SK-N-SH treated with all-trans-retinoic acid at 6 μM for 48 hours (cell line): ENCODE measurements at regions not wholly inside any gene's neighbourhood (a gene's known extent, or its start where the extent isn't known, plus 50 kb on each side); places are given as distances from the start of the nearest gene placed in this dataset.

ENCODE experiments used
- ATAC-seq: fragments of 200-7000 bp; cut with Tn5 transposase; 3 replicates; pipeline ENCODE4 v1.9.1; 2020; ENCODE audit warnings: mild to moderate bottlenecking, moderate library complexity
- ARNTL ChIP-seq: fragments of 450-650 bp; formaldehyde crosslinking; IDR thresholded peaks from 2 replicates; pipeline ENCODE4 v1.5.0; 2020; ENCODE audit warnings: low read depth, mild to moderate bottlenecking, moderate library complexity, borderline replicate concordance
- BACH2 ChIP-seq: fragments of 250-450 bp; sonication (Bioruptor Pico); IDR thresholded peaks from 2 replicates; pipeline ENCODE4 v1.9.0; 2021; ENCODE audit warnings: mild to moderate bottlenecking, borderline replicate concordance
- CSDC2 ChIP-seq: fragments of 250-450 bp; sonication (Bioruptor Pico); IDR thresholded peaks from 2 replicates; pipeline ENCODE4 v1.5.0; 2020; ENCODE audit warnings: mild to moderate bottlenecking, moderate library complexity
- ESRRG ChIP-seq: fragments of 250-450 bp; sonication (Bioruptor Pico); IDR thresholded peaks from 2 replicates; pipeline ENCODE4 v1.6.1; 2021; ENCODE audit warnings: mild to moderate bottlenecking
- GLIS3 ChIP-seq: fragments of 250-450 bp; sonication (Bioruptor Pico); IDR thresholded peaks from 2 replicates; pipeline ENCODE4 v1.5.0; 2020; ENCODE audit warnings: mild to moderate bottlenecking, moderate library complexity
- ISL1 ChIP-seq: fragments of 250-450 bp; sonication (Bioruptor Pico); IDR thresholded peaks from 2 replicates; pipeline ENCODE4 v2.1.2; 2022; ENCODE audit warnings: mild to moderate bottlenecking, moderate library complexity
- OSR1 ChIP-seq: fragments of 250-450 bp; sonication (Bioruptor Pico); IDR thresholded peaks from 2 replicates; pipeline ENCODE4 v1.8.0; 2022; ENCODE audit warnings: moderate library complexity, mild to moderate bottlenecking, inconsistent platforms
- POU6F1 ChIP-seq: fragments of 250-450 bp; sonication (Bioruptor Pico); IDR thresholded peaks from 2 replicates; pipeline ENCODE4 v1.8.0; 2021; ENCODE audit warnings: low read depth, mild to moderate bottlenecking, moderate library complexity, borderline replicate concordance
- PPARA ChIP-seq: fragments of 250-450 bp; sonication (Bioruptor Pico); IDR thresholded peaks from 2 replicates; pipeline ENCODE4 v1.5.0; 2020; ENCODE audit warnings: mild to moderate bottlenecking, borderline replicate concordance
- SNAI2 ChIP-seq: fragments of 250-450 bp; sonication (Bioruptor Pico); IDR thresholded peaks from 2 replicates; pipeline ENCODE4 v1.5.0; 2020; ENCODE audit warnings: mild to moderate bottlenecking, moderate library complexity
- TCF4 ChIP-seq: fragments of 250-450 bp; sonication (Bioruptor Pico); IDR thresholded peaks from 2 replicates; pipeline ENCODE4 v1.8.0; 2021; ENCODE audit warnings: mild to moderate bottlenecking, moderate library complexity, borderline replicate concordance
- TOX ChIP-seq: fragments of 250-450 bp; sonication (Bioruptor Pico); IDR thresholded peaks from 2 replicates; pipeline ENCODE4 v1.8.0; 2021; ENCODE audit warnings: mild to moderate bottlenecking, moderate library complexity, borderline replicate concordance
- TSHZ2 ChIP-seq: fragments of 250-450 bp; sonication (Bioruptor Pico); IDR thresholded peaks from 2 replicates; pipeline ENCODE4 v1.5.0; 2020; ENCODE audit warnings: mild to moderate bottlenecking, moderate library complexity
- ZC3H10 ChIP-seq: fragments of 250-450 bp; sonication (Bioruptor Pico); IDR thresholded peaks from 2 replicates; pipeline ENCODE4 v1.5.1; 2021; ENCODE audit warnings: mild to moderate bottlenecking, moderate library complexity
- ZFP3 ChIP-seq: fragments of 250-450 bp; sonication (Bioruptor Pico); IDR thresholded peaks from 2 replicates; pipeline ENCODE4 v1.5.0; 2020; ENCODE audit warnings: mild to moderate bottlenecking, moderate library complexity
- ZFP30 ChIP-seq: fragments of 450-650 bp; formaldehyde crosslinking; IDR thresholded peaks from 2 replicates; pipeline ENCODE4 v1.5.0; 2022; ENCODE audit warnings: mild to moderate bottlenecking, moderate library complexity
- ZNF565 ChIP-seq: fragments of 450-650 bp; formaldehyde crosslinking; conservative IDR thresholded peaks from 2 replicates; pipeline ENCODE4 v1.5.0; 2020; ENCODE audit warnings: low read depth, mild to moderate bottlenecking, moderate library complexity
- ZNF70 ChIP-seq: fragments of 450-650 bp; formaldehyde crosslinking; IDR thresholded peaks from 2 replicates; pipeline ENCODE4 v1.5.0; 2020; ENCODE audit warnings: mild to moderate bottlenecking, moderate library complexity
- ZNF8 ChIP-seq: fragments of 450-650 bp; formaldehyde crosslinking; IDR thresholded peaks from 2 replicates; pipeline ENCODE4 v1.5.0; 2020; ENCODE audit warnings: mild to moderate bottlenecking, moderate library complexity
- TF ChIP-seq, protein P1 (sequence below): fragments of 250-450 bp; sonication (Bioruptor Pico); IDR thresholded peaks from 2 replicates; pipeline ENCODE4 v1.8.0; 2020; ENCODE audit warnings: mild to moderate bottlenecking, moderate library complexity, borderline replicate concordance
- TF ChIP-seq, protein P2 (sequence below): fragments of 250-450 bp; sonication (Bioruptor Pico); IDR thresholded peaks from 2 replicates; pipeline ENCODE4 v1.5.1; 2020; ENCODE audit warnings: low read depth, mild to moderate bottlenecking, moderate library complexity
- TF ChIP-seq, protein P3 (sequence below): fragments of 250-450 bp; sonication (Bioruptor Pico); IDR thresholded peaks from 2 replicates; pipeline ENCODE4 v1.5.1; 2021; ENCODE audit warnings: mild to moderate bottlenecking, moderate library complexity

DNA sequence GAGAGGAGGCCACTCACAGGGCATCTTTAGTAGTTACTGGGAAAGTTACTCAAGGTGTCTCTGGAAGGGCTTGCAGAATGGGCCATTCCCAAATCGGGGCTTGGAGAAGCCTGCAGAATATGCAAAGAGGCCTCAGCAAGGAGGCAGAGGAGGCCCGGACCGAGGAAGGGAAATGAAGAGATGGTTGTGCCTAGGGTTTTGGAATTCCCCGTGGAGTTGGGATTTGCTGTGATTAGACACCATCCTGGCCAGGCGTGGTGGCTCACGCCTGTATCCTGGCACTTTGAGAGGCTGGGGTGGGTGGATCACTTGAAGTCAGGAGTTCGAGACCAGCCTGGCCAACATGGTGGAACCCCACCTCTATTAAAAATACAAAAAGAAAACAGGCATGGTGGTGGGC, 193.0 kb downstream of the IRF8 start:
- TF ChIP-seq SNAI2 = no peak
- TF ChIP-seq ZFP3 (CRISPR knock-in tag) = no peak
- TF ChIP-seq TOX (CRISPR knock-in tag) = no peak
- TF ChIP-seq PPARA = no peak
- TF ChIP-seq ARNTL (CRISPR knock-in tag) = no peak
- no peak for TF ChIP-seq CSDC2 (CRISPR knock-in tag)
- no peak for TF ChIP-seq ZFP30
- TF ChIP-seq, protein P1, sequence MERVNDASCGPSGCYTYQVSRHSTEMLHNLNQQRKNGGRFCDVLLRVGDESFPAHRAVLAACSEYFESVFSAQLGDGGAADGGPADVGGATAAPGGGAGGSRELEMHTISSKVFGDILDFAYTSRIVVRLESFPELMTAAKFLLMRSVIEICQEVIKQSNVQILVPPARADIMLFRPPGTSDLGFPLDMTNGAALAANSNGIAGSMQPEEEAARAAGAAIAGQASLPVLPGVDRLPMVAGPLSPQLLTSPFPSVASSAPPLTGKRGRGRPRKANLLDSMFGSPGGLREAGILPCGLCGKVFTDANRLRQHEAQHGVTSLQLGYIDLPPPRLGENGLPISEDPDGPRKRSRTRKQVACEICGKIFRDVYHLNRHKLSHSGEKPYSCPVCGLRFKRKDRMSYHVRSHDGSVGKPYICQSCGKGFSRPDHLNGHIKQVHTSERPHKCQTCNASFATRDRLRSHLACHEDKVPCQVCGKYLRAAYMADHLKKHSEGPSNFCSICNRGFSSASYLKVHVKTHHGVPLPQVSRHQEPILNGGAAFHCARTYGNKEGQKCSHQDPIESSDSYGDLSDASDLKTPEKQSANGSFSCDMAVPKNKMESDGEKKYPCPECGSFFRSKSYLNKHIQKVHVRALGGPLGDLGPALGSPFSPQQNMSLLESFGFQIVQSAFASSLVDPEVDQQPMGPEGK (CRISPR knock-in tag) = no peak
- no peak for TF ChIP-seq ZNF565 (CRISPR knock-in tag)
- no peak for TF ChIP-seq TCF4 (CRISPR knock-in tag)
- ATAC-seq = no peak

DNA sequence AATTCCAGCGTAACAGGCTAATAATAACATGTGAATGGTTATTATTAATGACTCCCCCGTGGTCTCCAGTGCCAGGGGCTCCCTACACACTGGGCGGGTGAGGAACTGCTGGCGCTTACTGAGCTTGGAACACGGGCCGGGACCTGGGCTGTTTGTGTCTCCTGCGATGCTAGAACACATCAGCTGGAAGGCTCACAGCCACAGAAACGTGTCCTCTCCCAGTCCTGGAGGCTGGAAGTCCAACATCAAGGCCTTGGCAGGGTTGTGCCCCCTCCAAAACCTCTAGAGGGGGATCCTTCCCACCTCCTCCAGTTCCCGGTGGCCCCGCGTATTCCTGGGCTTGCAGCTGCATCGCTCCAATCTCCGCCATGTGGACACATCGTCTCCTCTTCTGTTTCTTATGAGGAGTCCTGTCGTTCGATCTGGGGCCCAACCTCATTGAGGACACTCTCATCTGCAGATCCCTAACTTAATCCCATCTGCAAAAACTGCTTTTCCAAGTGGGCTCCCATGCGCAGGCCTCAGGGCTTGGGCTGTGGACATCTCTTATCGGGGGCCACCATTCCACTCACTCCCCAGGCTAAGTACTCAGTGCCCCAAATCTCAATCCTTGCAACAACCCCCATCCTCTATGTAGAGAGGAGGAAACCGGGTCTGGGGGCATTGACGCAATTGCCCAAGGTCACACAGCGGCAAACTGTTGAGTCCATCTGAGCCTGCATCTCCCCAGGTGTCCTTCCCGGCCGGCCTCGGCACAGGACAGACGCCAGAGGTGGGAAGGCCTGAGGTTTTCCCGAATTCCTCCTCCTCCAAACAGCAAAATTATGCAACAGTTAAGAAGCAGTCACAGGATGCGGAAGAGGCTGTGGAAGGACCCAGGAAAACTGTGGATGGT, 193.9 kb downstream of the IRF8 start:
- no peak for TF ChIP-seq ESRRG (CRISPR knock-in tag)
- no peak for TF ChIP-seq ZNF70 (CRISPR knock-in tag)
- no peak for TF ChIP-seq CSDC2 (CRISPR knock-in tag)
- no peak for TF ChIP-seq ZNF8 (CRISPR knock-in tag)
- no peak for TF ChIP-seq ISL1 (CRISPR knock-in tag)
- no peak for TF ChIP-seq ZFP3 (CRISPR knock-in tag)
- no peak for TF ChIP-seq ZFP30
- TF ChIP-seq, protein P2, sequence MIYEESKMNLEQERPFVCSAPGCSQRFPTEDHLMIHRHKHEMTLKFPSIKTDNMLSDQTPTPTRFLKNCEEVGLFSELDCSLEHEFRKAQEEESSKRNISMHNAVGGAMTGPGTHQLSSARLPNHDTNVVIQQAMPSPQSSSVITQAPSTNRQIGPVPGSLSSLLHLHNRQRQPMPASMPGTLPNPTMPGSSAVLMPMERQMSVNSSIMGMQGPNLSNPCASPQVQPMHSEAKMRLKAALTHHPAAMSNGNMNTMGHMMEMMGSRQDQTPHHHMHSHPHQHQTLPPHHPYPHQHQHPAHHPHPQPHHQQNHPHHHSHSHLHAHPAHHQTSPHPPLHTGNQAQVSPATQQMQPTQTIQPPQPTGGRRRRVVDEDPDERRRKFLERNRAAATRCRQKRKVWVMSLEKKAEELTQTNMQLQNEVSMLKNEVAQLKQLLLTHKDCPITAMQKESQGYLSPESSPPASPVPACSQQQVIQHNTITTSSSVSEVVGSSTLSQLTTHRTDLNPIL (CRISPR knock-in tag) = no peak
- TF ChIP-seq GLIS3 (CRISPR knock-in tag) = no peak
- TF ChIP-seq, protein P1 (CRISPR knock-in tag) = no peak
- no peak for TF ChIP-seq TSHZ2
- no peak for TF ChIP-seq PPARA
- no peak for ATAC-seq

DNA sequence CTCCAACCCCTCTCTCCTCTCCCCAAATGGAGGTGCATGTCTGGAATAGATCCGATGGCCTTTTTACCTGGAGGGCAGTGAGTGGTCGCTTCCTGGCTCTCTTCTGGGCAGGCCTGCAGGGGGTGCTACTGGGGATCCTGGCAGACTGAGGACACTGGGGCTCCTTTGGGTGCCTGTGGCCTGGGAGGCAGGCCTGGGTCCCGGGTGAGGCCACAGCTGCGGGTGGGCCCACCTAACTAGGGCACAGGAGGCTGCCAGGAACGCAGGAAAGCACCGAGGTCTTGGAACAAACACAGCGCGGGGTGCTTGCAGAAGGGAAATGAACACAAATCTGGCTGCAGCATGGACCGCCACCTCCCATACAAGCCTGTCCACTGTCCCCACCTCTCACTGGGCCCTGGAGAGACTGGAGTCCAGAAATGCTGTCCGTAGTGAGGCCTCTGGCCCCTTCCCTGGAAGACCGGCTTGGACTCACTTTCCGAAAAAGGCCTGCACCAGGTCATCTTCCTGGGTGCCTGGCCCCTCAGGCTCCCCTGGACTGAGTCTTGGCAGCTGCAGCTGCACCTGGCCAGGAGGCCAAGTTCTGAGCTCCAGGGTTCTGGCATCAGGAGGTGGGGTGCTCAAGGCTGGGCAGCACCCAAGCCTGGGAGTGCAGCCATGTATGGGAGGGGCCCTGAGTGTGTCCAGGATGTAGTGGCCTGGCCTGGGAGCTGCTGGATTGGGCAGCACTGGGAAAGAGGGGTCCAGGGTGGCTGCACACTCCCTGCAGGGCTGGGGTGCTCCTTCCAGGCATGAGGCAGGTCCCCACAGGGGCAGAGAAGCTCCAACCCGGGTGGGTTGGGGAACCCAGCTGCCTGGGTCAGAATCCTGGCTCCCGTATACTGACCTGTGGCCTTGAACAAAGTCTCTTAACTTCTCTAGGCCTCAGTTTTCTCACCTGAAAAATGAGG, 195.1 kb downstream of the IRF8 start:
- no peak for ATAC-seq
- TF ChIP-seq TCF4 (CRISPR knock-in tag) (no peak), POU6F1 (no peak), OSR1 (no peak), ARNTL (CRISPR knock-in tag) (no peak), BACH2 (CRISPR knock-in tag) (no peak), ZC3H10 (CRISPR knock-in tag) (no peak), ZNF8 (CRISPR knock-in tag) (no peak), CSDC2 (CRISPR knock-in tag) (no peak), ZFP30 (no peak)
- TF ChIP-seq, protein P2 (CRISPR knock-in tag) = no peak
- TF ChIP-seq, protein P3, sequence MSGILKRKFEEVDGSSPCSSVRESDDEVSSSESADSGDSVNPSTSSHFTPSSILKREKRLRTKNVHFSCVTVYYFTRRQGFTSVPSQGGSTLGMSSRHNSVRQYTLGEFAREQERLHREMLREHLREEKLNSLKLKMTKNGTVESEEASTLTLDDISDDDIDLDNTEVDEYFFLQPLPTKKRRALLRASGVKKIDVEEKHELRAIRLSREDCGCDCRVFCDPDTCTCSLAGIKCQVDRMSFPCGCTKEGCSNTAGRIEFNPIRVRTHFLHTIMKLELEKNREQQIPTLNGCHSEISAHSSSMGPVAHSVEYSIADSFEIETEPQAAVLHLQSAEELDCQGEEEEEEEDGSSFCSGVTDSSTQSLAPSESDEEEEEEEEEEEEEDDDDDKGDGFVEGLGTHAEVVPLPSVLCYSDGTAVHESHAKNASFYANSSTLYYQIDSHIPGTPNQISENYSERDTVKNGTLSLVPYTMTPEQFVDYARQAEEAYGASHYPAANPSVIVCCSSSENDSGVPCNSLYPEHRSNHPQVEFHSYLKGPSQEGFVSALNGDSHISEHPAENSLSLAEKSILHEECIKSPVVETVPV = no peak
